Psoas muscle (tissue), 7 donors: ENCODE measurements at regions not wholly inside any gene's neighbourhood (a gene's known extent, or its start where the extent isn't known, plus 50 kb on each side); places are given as distances from the start of the nearest gene placed in this dataset.

Experiments used
- ATAC-seq, 4 donors: fragments of 200-7000 bp; cut with Tn5 transposase; one replicate each; pipeline ENCODE4 v1.9.1; 2020; ENCODE audit warnings: moderate library complexity in 3 of 4, mild to moderate bottlenecking in 2 of 4
- DNase-seq, 2 donors: peaks; one replicate each; pipeline ENCODE4 v3.0.0-alpha.2; 2020
- H3K27ac ChIP-seq: fragments of 200-600 bp; one replicate; pipeline ENCODE4 v1.8.0; 2022
- H3K27me3 ChIP-seq, 3 donors: fragments of 200-600 bp in 1 of 3; one replicate each; pipeline versions ENCODE4 v1.6.1 to v1.8.0; 2013 to 2022; ENCODE audit warnings: low read length in 2 of 3, mild to moderate bottlenecking in 2 of 3, moderate library complexity in 1 of 3; ENCODE audit not compliant: insufficient read depth in 3 of 3
- H3K36me3 ChIP-seq, 2 donors: fragments of 200-600 bp in 1 of 2; one replicate each; pipeline versions ENCODE4 v1.6.1 to v1.8.0; 2013 to 2022; ENCODE audit warnings: low read depth in 1 of 2, mild to moderate bottlenecking in 1 of 2, moderate library complexity in 1 of 2; ENCODE audit not compliant: insufficient read depth in 1 of 2
- H3K4me1 ChIP-seq: fragments of 200-600 bp; one replicate; pipeline ENCODE4 v1.8.0; 2022
- H3K4me3 ChIP-seq: fragments of 200-600 bp; one replicate; pipeline ENCODE4 v1.8.0; 2022; ENCODE audit warnings: mild to moderate bottlenecking
- H3K9me3 ChIP-seq: fragments of 200-600 bp; one replicate; pipeline ENCODE4 v1.8.0; 2022
- WGBS, 3 donors: extraction: QIAGEN DNeasy Blood & Tissue Kit; methylation state at CpG; one replicate each; pipeline versions ENCODE4 v1.1.6 to v1.1.7; 2013; 5-methylcytosine and 5-hydroxymethylcytosine counted together
- intact Hi-C, 2 donors: fragments of 100-400 bp; cut with DNase I; formaldehyde crosslinking; loops; one replicate each; pipeline versions ENCODE4 v1.11.0 to v1.14.2; 2022
- TF ChIP-seq, protein P1 (sequence below): fragments of 200-600 bp; IDR thresholded peaks from one replicate; pipeline ENCODE4 v1.8.0; 2022; ENCODE audit warnings: antibody characterized with exemption
- donor health status: healthy with polysubstance abuse.
- donor health status: DM: no; HTN: no; CAD: no; lungs with moderate emphysema.
- donor health status: Bipolar disorder and iron deficiency.
- donor health status: healthy.
- donor health status: DM: yes; HTN: yes; CAD: no.
- donor health status: DM: no; HTN: no; CAD: no.
- donor health status: DM: yes; HTN: yes; CAD: no.

DNA sequence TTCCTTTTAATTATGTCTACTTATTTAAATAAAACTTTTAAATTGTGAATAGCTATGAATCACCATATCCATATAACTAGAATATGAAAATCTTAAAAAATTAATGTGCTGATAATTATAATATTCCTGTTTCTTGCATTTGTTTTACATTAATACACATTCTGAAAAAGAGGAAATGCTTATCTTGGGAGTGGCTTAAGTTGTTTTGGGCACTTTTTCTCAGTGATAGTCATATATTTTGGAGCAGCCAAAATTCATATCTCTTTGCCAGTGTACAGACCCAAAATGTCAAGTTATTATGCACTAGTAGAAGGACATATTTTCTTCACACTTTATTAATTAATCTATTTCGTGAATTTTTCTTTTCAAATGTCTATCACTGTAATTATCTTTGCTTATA lies 838.5 kb downstream of the USP25 start:
- TF ChIP-seq, protein P1, sequence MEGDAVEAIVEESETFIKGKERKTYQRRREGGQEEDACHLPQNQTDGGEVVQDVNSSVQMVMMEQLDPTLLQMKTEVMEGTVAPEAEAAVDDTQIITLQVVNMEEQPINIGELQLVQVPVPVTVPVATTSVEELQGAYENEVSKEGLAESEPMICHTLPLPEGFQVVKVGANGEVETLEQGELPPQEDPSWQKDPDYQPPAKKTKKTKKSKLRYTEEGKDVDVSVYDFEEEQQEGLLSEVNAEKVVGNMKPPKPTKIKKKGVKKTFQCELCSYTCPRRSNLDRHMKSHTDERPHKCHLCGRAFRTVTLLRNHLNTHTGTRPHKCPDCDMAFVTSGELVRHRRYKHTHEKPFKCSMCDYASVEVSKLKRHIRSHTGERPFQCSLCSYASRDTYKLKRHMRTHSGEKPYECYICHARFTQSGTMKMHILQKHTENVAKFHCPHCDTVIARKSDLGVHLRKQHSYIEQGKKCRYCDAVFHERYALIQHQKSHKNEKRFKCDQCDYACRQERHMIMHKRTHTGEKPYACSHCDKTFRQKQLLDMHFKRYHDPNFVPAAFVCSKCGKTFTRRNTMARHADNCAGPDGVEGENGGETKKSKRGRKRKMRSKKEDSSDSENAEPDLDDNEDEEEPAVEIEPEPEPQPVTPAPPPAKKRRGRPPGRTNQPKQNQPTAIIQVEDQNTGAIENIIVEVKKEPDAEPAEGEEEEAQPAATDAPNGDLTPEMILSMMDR: no peak
- H3K4me3 ChIP-seq: no peak overlapping the region
- no peaks in the 10 kb centered on the region for H3K36me3 ChIP-seq
- peaks cover 19% of the 10 kb centered on the region for H3K4me1 ChIP-seq
- DNase-seq: no peak
- intact Hi-C loops: no loop called here
- ATAC-seq: no peak
- WGBS, 3 donors: 79 to 95% (median 93%) methylated on average over 1 of the region's 1 CpG
- no peaks in the 10 kb centered on the region for H3K27me3 ChIP-seq
- H3K9me3 ChIP-seq: no peaks in the 10 kb centered on the region
- no peak overlapping the region for H3K27ac ChIP-seq

DNA sequence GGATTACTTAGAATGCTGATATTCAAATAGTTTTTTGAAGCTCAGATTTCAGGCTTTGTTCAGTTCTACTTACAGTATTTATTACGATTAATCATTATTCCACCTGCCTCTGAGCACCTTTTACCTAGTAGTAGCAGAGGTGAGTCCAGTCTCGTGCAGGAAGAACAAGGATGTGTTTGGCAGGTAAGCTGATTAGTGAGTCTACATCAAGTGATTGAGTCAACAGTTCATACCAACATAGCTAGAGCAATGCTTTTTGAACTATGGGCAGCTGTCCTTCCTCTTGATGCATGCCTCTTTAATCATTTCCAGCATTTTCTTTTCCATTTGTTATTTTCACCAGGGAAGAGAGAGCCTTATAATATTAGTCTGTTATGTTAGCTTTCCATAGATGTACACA lies 838.9 kb downstream of the USP25 start:
- WGBS, 3 donors: 92 to 97% (median 92%) methylated on average over 2 of the region's 2 CpGs
- peaks cover 19% of the 10 kb centered on the region for H3K4me1 ChIP-seq

DNA sequence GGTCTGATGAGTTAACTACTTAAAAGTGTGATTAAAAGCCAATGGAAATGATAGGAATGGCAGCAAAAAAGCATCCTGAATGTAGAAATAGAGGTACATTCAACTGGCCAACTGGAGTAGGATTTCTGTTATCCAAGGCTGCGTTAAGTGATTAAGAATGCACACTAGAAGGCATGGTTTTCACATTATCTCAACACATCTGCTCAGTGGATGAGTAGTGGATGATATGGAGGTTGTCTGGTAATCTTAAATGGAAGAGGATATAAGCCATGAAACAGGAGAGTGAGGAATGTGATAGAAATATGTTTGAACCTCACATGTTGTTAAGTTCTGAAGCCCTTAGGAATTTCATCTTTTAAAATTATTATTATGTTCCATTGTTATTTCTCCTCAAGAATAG lies 839.9 kb downstream of the USP25 start:
- TF ChIP-seq, protein P1: no peak
- Histone ChIP-seq H3K4me3 (no peak overlapping the region), H3K9me3 (no peaks in the 10 kb centered on the region), H3K36me3 (no peaks in the 10 kb centered on the region), H3K27ac (no peak overlapping the region), H3K27me3 (no peaks in the 10 kb centered on the region), H3K4me1 (peaks cover 19% of the 10 kb centered on the region)
- DNase-seq (no peak), ATAC-seq (no peak)
- 38 to 68% (median 52%) methylated on average over 1 of the region's 1 CpG for WGBS, 3 donors
- intact Hi-C loops: loop anchor here in 1 of 2 donors (5.0 kb wide), 1 partner anchor 32 kb away; no protein-coding TSS in a partner anchor

More for the DNA sequence above, 838.9 kb downstream of the USP25 start:
- Histone ChIP-seq H3K9me3 (no peaks in the 10 kb centered on the region), H3K27ac (no peak overlapping the region), H3K4me3 (no peak overlapping the region), H3K36me3 (no peaks in the 10 kb centered on the region), H3K27me3 (no peaks in the 10 kb centered on the region)
- intact Hi-C loops: no loop called here
- no peak for DNase-seq
- TF ChIP-seq, protein P1: no peak
- ATAC-seq: no peak

DNA sequence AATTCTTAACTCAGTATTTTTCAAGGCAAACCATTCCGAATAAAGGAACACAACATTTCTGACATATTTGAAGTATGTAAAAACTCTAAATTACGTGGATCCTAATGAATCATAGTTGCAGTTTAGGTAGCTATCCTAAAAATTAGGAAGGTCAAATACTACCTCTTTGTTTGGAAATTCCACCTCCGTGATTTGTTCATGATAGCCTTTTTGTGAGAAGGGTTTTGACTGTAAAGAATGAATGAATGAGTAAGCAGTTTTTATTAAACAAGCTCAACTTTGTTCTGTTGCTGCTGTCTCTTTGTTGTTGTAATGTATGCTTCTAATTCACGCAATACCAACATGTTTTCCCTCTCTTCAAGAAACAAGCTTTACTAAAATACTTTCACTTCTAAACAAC lies 840.4 kb downstream of the USP25 start:
- Histone ChIP-seq H3K9me3 (no peaks in the 10 kb centered on the region), H3K27me3 (no peaks in the 10 kb centered on the region), H3K4me3 (peak overlapping the region; percentile 37), H3K36me3 (no peaks in the 10 kb centered on the region), H3K4me1 (peaks cover 19% of the 10 kb centered on the region), H3K27ac (peak overlapping the region; percentile 54)
- DNase-seq (no peak), ATAC-seq (no peak)
- TF ChIP-seq, protein P1: no peak
- WGBS, 3 donors: 79 to 89% (median 85%) methylated on average over 4 of the region's 4 CpGs
- intact Hi-C loops: loop anchor here in 1 of 2 donors (5.0 kb wide), 1 partner anchor 33 kb away; no protein-coding TSS in a partner anchor

DNA sequence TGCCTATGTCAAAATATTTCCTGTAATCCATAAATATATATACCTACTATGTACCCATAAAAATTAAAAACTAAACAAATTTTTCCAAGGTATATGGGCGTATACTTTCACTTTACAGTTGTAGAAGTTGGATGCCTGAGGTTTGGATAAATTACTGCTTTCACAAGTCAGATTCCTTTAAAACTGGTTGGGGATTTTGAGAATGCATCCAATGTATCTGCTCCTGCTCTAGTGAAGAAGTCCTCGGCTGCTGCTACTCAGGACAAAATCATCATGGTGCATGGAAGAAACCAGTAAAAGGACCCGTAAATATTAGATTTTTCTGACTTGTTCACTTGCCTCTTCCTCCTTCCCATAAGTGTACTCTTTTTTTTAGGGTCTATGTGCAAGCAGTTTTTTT lies 841.1 kb downstream of the USP25 start:
- Histone ChIP-seq H3K4me3 (peak overlapping the region; percentile 37), H3K4me1 (peaks cover 19% of the 10 kb centered on the region), H3K9me3 (no peaks in the 10 kb centered on the region), H3K36me3 (no peaks in the 10 kb centered on the region), H3K27ac (peak overlapping the region; percentile 54), H3K27me3 (no peaks in the 10 kb centered on the region)
- WGBS, 3 donors: 74 to 90% (median 78%) methylated on average over 3 of the region's 3 CpGs
- intact Hi-C loops: loop anchor here in 1 of 2 donors (5.0 kb wide), 1 partner anchor 34 kb away; no protein-coding TSS in a partner anchor
- ATAC-seq (peak in 2 of 4 donors; percentile 22 to 42), DNase-seq (no peak)
- TF ChIP-seq, protein P1: no peak
